GM19043 (cell line): ENCODE measurements at regions not wholly inside any gene's neighbourhood (a gene's known extent, or its start where the extent isn't known, plus 50 kb on each side); places are given as distances from the start of the nearest gene placed in this dataset.
"Not testable (repeated sequence)": the region's sequence is repeated elsewhere in the genome, so short reads cannot be mapped to it uniquely, and the experiment has no call there.

ENCODE experiments used
- ATAC-seq: cut with Tn5 transposase; IDR thresholded peaks from one replicate; pipeline ENCODE4 v1.9.1; 2021; ENCODE audit warnings: low read depth; ENCODE audit not compliant: unreplicated experiment

GRCh38 chr4:117889978-117890377, 144.3 kb upstream of the NDST3 start:
- ATAC-seq: no peak

DNA sequence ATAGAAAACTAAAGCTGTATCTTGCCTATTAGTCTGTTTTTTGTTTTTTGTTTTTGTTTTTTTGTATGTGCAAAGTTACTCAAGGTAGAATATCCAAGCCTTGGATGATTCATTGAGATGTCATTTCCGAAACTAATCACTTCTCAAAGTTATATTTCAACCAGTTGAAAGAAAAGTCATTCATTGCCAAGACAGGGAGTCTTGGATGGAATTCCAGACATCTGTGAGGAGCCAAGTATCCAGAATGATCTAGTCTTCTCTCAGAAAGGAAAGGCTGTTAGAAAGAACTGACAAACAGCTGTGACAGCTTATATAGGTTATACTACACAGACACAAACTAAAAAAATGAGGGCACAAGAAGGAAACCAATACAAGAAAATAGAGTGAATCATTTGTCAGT, 141.1 kb upstream of the NDST3 start:
- ATAC-seq: no peak

- ATAC-seq: no peak
Measured at GRCh38 chr4:117898496-117898895, 135.8 kb upstream of the NDST3 start.

DNA sequence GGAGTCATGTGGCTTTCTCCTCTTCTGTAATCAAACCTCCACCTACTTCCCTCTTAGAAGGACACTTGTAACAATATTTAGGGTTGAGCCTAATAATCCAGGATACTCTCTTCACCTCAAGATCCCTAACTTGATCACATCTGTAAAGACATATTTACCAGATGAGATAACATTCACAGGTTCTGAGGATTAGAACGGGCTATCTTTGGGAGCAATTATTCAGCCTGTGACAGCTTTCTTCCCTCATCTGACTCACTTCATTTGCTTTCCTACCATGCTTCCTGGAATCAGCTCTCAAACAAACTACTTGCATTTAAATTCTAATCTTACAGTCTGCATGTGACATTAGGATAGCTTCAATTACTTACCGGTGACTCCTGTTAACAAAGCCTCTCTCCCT, 133.5 kb upstream of the NDST3 start:
- ATAC-seq: no peak

DNA sequence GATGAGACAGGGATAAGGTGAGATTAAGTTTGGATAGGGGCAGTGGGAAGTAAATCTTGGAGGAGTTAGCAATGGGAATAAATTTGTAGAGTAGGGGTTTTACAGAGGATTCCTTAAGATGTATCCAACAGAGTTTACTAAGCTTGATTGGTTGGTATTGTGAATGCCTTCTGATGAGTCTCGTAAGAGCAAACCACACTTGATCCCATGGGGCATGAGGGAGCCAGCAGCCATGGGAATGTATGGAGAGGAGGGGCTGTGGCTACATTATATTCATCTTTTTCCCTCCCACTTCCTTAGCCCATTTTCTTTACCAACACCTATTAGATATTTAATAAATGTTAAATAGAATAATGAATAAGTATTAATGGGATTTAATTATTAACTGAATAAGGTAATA, 126.6 kb upstream of the NDST3 start:
- ATAC-seq: no peak

- ATAC-seq: no peak
Measured at GRCh38 chr4:117908306-117909207, 125.7 kb upstream of the NDST3 start.

DNA sequence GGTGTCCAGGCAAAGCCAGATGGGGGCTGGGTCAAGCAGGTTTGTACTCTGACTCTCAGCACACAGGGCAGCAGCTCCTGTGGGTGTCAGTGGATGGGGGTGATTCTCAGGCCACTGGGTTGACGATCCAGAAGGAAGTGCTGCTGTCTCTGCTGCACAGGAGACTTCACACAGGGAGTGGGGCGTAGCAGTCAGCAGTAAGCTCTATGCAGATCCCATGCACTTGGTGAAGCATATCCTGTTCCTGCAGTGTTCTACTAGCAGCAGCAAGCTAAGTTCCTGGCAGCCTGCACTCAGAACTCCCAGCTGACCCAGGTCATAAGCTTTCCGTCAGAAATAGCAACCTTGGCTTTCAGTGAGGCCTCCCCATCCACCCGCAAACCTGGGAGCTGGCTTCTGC, 117.6 kb upstream of the NDST3 start:
- ATAC-seq: no peak

- ATAC-seq: not testable (repeated sequence)
Measured at GRCh38 chr4:117922311-117922710, 112.0 kb upstream of the NDST3 start.

DNA sequence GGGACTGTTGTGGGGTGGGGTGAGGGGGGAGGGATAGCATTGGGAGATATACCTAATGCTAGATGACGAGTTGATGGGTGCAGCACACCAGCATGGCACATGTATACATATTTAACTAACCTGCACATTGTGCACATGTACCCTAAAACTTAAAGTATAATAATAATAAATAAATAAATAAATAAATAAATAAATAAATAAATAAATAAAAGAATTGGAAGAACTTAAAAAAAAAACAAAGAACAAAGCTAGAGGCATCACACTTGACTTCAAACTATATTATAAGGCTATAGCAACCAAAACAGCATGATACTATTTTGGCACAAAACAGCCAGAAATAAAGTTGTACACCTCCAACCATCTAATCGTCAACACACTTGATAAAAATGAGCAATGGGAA, 106.5 kb upstream of the NDST3 start:
- not testable (repeated sequence) for ATAC-seq

DNA sequence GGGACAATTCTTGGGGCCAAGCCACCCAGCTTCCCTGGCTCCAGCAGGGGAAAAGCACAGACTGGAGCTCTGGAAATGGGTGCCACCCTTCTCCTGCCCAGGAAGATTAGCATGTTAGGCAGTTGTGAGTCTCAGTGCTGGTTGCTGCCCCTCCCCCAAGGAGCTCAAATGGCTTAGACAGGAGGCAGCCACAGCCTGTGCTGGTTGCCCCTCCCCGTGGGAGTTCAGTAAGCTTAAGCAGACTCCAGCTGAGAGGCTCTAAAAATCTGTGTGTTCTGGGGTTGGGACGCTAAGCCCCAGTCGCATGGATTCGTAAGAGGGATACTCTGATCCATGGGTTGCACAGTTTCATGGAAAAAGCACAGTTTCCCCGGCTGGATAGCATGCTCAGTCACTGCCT, 92.7 kb upstream of the NDST3 start:
- no peak for ATAC-seq

DNA sequence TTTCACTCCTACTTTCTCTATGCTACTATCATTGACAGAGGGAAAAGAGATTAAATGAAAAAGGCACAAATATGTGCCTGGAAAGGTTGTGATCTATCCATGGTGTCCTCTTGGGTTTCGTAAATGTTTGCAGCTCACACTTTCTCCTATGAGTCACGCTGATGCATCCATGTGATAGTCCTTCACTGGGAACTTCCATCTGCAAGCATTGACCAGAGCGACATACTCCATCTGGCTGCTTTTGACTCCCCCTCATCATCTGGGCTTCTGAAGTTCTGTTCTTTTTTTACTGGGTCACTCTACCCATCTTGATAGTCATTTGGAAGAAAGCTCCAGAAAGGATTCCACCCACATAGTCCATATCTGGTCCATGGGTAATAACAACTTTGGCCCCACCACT, 84.7 kb upstream of the NDST3 start:
- no peak for ATAC-seq

DNA sequence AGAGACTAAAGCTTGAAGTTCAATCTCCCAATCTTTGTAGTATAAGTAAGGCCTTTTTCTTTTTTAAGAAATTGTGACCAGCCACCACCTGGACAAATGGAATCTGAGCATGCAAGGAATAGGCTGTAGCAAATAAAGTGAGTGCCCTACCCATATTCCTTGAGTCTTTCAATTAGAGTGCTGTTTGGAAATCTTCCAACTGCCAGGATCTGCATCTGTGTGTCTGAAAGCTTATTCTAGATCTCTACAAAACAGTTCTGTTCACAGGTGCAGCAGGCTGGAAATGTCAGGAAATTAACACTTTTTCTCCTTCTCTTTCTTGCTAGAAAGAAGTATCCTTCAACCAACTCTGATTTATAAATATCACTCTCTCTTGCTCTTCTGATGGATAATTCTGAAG, 76.7 kb upstream of the NDST3 start:
- no peak for ATAC-seq

GRCh38 chr4:117965622-117966021, 68.7 kb upstream of the NDST3 start:
- no peak for ATAC-seq

DNA sequence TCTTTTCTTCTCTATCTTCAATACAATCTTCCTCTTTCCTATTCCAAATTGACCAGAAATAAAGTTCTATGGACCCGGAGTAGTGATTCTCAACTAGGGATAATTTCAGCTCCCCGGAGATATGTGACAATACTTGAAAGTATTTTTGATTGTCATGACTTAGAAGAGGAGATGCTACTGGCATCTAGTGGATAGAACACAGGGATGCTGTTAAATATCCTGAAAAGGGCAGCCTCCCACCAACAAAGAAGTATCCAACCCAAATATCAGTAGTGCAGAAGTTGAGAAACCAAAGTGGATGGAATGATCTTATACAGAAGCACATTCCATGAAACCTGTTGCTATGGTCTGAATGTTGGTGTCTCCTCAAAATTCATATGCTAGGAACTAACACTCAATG, 65.7 kb upstream of the NDST3 start:
- ATAC-seq: no peak

GRCh38 chr4:117971403-117971802, 62.9 kb upstream of the NDST3 start:
- no peak for ATAC-seq

DNA sequence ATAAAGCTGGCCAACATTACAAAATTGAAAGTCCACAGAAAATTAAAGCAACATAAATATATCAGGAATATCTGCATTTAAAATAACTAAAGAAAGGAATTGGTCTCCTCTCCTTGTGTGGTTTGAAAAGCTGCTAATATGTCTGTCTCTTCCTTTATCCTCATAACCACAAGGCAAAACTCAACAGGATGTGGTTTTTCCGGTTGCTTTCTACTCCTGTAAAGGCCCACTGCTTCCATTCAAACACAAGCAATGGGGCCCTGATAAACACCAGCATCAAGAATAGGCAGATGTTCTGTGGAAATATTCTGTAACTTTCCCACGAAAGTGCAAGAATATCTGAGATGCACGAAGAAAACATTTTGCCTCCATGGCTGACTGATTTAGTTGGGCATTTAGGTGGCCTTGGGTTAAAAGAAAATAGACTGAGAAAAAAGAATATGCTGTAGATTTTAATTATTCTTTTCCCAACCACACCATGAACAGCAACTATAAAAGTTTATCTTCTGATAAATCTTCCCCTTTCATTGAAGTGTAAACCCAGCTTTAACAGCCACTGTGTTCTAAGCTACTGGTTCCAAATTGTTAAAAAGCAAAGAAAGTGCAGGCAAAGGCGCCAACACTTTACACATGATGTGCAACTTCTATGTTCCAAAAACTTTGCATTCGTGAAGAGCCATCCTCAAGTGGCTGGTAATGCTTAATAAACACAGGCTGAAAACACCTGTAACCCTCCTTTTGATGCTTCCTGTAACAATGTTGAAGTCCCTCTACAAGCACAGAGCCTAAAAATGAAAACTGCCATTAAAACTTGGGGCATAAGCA, 50.5 kb upstream of the NDST3 start:
- no peak for ATAC-seq

GRCh38 chr4:117984366-117984680, 50.0 kb upstream of the NDST3 start:
- ATAC-seq: no peak
